Nephron (organoid): ENCODE measurements at regions not wholly inside any gene's neighbourhood (a gene's known extent, or its start where the extent isn't known, plus 50 kb on each side); places are given as distances from the start of the nearest gene placed in this dataset.

ENCODE experiments used
- H3K27ac Mint-ChIP-seq, 3 experiments: 2 replicates each; pipeline ENCODE4 v1.8.0; 2020; ENCODE audit warnings: mixed read lengths in 3 of 3, mild to moderate bottlenecking in 2 of 3, moderate library complexity in 1 of 3
- H3K27me3 Mint-ChIP-seq: 2 replicates; pipeline ENCODE4 v1.8.0; 2021; ENCODE audit warnings: low read depth, mild to moderate bottlenecking, moderate library complexity, mixed read lengths
- H3K36me3 Mint-ChIP-seq: 2 replicates; pipeline ENCODE4 v1.8.0; 2020; ENCODE audit warnings: low read depth, mixed read lengths
- H3K4me1 Mint-ChIP-seq: 2 replicates; pipeline ENCODE4 v1.8.0; 2020; ENCODE audit warnings: mixed read lengths
- H3K4me3 Mint-ChIP-seq, 3 experiments: 2 replicates each; pipeline ENCODE4 v1.8.0; 2020; ENCODE audit warnings: mild to moderate bottlenecking in 3 of 3, mixed read lengths in 3 of 3, moderate library complexity in 2 of 3
- H3K9me3 Mint-ChIP-seq: 2 replicates; pipeline ENCODE4 v1.8.0; 2020; ENCODE audit warnings: mixed read lengths
- TF ChIP-seq, protein P1 (sequence below), 3 experiments: fragments of 200-600 bp; sonication (generic); IDR thresholded peaks; one replicate each; pipeline ENCODE4 v1.5.0; 2021; ENCODE audit warnings: antibody characterized with exemption in 3 of 3; ENCODE audit not compliant: unreplicated experiment in 3 of 3

DNA sequence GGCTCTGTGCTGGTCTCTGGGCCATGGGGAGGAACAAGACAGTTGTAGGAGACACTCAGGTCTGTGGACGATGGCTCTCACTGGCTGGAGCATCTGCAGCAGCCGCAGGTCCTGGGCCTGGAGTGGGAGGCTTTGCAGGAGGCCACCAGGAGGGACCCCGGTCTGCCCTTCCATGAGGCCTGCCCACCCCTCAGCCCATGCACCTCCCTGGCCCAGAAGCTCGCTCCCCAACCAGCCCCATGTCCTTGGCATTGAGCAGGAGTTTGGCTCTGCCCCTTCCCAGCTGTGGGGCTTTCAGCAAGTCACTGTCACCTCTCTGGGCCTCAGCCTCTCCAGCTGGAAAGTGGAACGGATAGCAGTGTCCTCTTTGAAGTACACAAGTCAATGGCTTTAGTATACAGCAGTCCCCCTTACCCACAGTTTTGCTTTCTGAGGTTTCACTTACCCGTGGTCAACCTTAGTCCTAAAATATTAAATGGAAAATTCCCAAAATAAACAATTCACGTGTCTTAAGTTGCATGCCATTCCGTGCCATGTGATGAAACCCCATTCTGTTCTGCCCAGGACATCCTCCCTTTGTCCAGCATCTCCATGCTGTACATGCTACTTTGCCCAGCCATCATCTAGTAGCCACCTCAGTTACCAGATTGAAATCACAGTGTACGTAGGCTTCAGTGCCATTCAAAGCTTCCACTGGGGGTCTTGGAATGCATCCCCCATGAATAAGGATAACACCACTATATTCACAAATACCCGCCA is 104.0 kb downstream of the CPZ start:
- Mint-ChIP-seq H3K4me1 (no peaks in the 10 kb centered on the region), H3K9me3 (peaks cover 7% of the 10 kb centered on the region), H3K4me3 (no peak overlapping the region), H3K27ac (no peak overlapping the region), H3K27me3 (peaks cover 71% of the 10 kb centered on the region), H3K36me3 (no peaks in the 10 kb centered on the region)
- TF ChIP-seq, protein P1, sequence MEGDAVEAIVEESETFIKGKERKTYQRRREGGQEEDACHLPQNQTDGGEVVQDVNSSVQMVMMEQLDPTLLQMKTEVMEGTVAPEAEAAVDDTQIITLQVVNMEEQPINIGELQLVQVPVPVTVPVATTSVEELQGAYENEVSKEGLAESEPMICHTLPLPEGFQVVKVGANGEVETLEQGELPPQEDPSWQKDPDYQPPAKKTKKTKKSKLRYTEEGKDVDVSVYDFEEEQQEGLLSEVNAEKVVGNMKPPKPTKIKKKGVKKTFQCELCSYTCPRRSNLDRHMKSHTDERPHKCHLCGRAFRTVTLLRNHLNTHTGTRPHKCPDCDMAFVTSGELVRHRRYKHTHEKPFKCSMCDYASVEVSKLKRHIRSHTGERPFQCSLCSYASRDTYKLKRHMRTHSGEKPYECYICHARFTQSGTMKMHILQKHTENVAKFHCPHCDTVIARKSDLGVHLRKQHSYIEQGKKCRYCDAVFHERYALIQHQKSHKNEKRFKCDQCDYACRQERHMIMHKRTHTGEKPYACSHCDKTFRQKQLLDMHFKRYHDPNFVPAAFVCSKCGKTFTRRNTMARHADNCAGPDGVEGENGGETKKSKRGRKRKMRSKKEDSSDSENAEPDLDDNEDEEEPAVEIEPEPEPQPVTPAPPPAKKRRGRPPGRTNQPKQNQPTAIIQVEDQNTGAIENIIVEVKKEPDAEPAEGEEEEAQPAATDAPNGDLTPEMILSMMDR (IDR thresholded peaks at IDR 0.05; ENCODE audit: unreplicated experiment in 3 of 3) = no peak

DNA sequence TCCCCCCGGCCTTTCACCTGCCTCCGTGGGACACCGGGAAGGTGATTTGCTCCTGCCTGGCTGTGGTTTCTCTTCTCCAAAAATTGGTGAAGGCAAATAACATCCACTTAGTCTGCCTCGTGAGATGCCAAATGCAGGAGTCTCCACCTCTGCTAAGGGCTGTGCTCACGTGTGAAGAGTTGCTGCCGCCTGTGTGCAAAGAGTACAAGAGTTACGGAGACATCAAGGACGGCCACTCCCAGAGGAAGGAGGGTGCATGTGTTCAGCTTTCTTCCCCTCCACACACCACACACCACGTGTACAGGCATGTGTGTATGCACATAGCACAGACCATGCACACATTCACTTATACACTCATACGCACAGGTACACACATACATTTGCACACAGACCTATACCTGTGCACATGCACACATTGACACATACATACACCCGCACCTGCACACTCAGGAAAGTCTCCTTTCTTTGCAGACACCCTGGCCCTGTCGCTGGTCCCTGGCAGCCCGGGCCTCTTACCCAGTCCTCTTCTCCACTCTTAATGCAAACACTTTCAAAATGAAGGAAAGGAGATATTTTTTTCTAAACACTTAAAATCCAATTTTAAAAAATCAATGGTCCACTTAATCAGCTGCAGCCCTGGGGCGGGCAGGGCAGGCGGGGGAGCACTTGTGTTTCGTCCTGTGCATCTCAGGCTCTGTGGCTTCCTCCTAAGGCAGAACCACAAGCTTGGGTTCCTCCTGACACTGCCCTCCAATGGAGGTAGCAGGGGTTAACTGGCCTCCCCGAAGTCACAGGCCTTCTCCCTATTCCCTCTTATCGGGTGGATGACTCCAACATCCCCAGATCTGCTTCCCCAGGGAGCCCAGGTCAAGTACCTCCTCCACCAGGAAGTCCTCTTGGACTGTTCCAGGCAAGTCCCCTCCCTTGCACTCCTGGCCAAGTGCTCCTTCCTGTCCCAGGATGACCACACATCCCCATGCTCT is 103.0 kb downstream of the CPZ start:
- TF ChIP-seq, protein P1 (IDR thresholded peaks at IDR 0.05; ENCODE audit: unreplicated experiment in 3 of 3) = no peak
- no peaks in the 10 kb centered on the region for H3K4me1 Mint-ChIP-seq

DNA sequence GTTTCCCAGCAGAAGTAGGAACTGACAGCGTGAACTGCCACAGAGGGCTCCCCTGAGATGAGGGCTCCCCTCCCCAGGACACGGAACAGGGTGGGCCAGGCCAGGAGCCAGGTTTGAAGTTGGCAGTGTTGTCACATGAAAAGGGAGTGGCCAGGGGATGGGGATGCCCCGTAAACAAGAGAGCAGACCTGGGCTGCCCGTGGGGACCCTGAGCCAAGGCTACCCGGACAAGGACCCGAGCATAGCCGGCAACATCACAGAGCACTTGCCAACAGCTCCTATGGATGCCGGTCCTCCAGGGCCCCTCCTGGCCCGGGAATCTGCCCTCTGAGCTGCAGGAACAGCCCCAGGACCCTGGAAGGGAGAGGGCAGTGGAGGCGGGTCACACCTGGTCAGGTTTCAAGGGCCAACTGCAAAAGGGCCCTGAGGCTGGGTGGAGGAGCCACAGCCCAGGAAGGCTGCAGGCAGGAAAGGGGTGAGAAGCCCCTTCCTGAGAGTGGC is 102.1 kb downstream of the CPZ start:
- peaks cover 78% of the 10 kb centered on the region for H3K27me3 Mint-ChIP-seq
- peaks cover 4% of the 10 kb centered on the region for H3K9me3 Mint-ChIP-seq
- H3K27ac Mint-ChIP-seq = no peak overlapping the region
- no peak overlapping the region for H3K4me3 Mint-ChIP-seq
- TF ChIP-seq, protein P1 (IDR thresholded peaks at IDR 0.05; ENCODE audit: unreplicated experiment in 3 of 3) = no peak
- no peaks in the 10 kb centered on the region for H3K36me3 Mint-ChIP-seq
- no peaks in the 10 kb centered on the region for H3K4me1 Mint-ChIP-seq

More for the DNA sequence above, 103.0 kb downstream of the CPZ start:
- H3K36me3 Mint-ChIP-seq = no peaks in the 10 kb centered on the region
- peaks cover 74% of the 10 kb centered on the region for H3K27me3 Mint-ChIP-seq
- H3K9me3 Mint-ChIP-seq = peaks cover 4% of the 10 kb centered on the region
- no peak overlapping the region for H3K4me3 Mint-ChIP-seq
- H3K27ac Mint-ChIP-seq = no peak overlapping the region

DNA sequence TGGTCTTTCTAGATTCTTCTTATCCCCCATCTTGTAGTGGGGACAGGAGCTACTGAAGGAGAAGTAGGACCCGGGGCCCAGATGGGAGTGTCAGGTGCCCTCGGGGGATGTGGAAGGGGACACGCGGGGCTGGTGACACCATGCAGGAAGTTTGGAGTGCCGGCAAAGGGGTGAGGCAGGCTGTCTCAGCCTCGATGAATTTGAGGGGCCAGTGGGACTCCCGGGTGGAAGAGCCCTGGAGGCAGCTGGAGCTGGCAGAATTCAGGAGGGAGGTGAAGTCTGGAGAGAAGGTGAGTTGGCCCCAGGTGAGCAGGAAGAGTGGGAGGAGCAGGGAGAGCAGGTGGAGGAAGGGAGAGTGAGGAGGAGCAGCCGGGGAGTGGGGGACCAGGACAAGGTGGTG is 101.7 kb downstream of the CPZ start:
- peaks cover 77% of the 10 kb centered on the region for H3K27me3 Mint-ChIP-seq
- H3K27ac Mint-ChIP-seq = no peak overlapping the region
- no peaks in the 10 kb centered on the region for H3K36me3 Mint-ChIP-seq
- H3K4me3 Mint-ChIP-seq = no peak overlapping the region
- H3K4me1 Mint-ChIP-seq = no peaks in the 10 kb centered on the region
- TF ChIP-seq, protein P1 (IDR thresholded peaks at IDR 0.05; ENCODE audit: unreplicated experiment in 3 of 3) = no peak
- peaks cover 4% of the 10 kb centered on the region for H3K9me3 Mint-ChIP-seq

DNA sequence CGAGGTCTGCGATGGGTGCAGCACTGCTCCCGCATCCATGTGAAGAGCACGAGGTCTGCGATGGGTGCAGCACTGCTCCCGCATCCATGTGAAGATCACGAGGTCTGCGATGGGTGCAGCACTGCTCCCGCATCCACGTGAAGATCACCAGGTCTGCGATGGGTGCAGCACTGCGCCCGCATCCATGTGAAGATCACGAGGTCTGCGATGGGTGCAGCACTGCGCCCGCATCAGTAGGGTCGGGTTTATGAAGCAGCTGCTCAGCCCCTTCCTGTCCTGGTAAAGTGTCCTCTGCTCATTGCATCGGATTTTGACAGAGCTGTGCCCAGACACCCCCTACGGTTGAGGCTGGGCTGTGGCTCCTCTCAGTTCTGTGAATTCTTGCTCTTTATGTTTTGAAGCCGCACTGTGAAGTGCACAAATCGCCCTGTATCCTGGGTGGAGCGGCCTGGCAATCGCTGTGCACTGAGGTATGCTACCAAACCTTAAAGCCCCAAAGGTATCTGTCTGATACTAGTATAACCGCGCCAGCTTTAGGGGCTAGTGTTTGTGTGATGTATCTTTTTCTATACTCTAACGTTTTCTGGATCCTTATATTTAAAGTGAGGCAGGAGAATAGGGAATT is 98.7 kb downstream of the CPZ start:
- peaks cover 5% of the 10 kb centered on the region for H3K36me3 Mint-ChIP-seq
- H3K4me1 Mint-ChIP-seq = no peaks in the 10 kb centered on the region
- no peak overlapping the region for H3K4me3 Mint-ChIP-seq
- no peaks in the 10 kb centered on the region for H3K9me3 Mint-ChIP-seq
- H3K27ac Mint-ChIP-seq = no peak overlapping the region
- peaks cover 85% of the 10 kb centered on the region for H3K27me3 Mint-ChIP-seq
- TF ChIP-seq, protein P1 (IDR thresholded peaks at IDR 0.05; ENCODE audit: unreplicated experiment in 3 of 3) = no peak
